ENCODE measurements at regions not wholly inside any gene's neighbourhood (a gene's known extent, or its start where the extent isn't known, plus 50 kb on each side); places are given as distances from the start of the nearest gene placed in this dataset.

DNA sequence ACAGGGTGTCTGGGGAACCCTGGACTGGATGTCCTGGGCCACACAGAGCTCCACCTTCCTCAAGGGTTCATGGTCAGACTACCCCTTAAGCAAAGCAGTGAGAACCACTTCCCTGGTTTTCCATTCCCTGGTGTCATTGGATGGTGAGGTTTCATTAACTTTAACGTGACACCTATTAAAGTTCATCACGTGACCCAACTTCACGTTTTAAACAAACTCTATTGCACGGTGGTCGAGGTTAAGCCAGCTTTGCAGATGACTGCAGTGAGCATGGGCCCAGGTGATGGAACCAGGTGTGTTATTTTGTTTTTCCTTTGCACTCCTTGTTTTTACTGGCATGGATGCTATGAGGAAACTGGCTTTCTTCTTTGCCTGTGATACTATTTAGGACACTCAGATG is 385.7 kb upstream of the IRX1 start:
- no peak for TF ChIP-seq CBX5 (IDR thresholded peaks at IDR 0.05; ENCODE audit: low read depth)
- TF ChIP-seq, protein P1, sequence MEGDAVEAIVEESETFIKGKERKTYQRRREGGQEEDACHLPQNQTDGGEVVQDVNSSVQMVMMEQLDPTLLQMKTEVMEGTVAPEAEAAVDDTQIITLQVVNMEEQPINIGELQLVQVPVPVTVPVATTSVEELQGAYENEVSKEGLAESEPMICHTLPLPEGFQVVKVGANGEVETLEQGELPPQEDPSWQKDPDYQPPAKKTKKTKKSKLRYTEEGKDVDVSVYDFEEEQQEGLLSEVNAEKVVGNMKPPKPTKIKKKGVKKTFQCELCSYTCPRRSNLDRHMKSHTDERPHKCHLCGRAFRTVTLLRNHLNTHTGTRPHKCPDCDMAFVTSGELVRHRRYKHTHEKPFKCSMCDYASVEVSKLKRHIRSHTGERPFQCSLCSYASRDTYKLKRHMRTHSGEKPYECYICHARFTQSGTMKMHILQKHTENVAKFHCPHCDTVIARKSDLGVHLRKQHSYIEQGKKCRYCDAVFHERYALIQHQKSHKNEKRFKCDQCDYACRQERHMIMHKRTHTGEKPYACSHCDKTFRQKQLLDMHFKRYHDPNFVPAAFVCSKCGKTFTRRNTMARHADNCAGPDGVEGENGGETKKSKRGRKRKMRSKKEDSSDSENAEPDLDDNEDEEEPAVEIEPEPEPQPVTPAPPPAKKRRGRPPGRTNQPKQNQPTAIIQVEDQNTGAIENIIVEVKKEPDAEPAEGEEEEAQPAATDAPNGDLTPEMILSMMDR (IDR thresholded peaks at IDR 0.05 in 2 of 3, conservative IDR thresholded peaks at IDR 0.05 in 1 of 3; ENCODE audit: control insufficient read depth in 2 of 3, extremely low read depth in 1 of 3, insufficient read depth in 1 of 3, low read depth in 3 of 3, low read length in 3 of 3) = no peak
- TF ChIP-seq SMARCA5 (IDR thresholded peaks at IDR 0.05) = no peak
